ENCODE measurements at regions not wholly inside any gene's neighbourhood (a gene's known extent, or its start where the extent isn't known, plus 50 kb on each side); places are given as distances from the start of the nearest gene placed in this dataset.
A peak's percentile ranks its signal among the peaks of the same experiment; 100 is the strongest.

- no peaks in the 10 kb centered on the region for H3K9me3 ChIP-seq (ENCODE audit: control extremely low read depth in 1 of 5, control insufficient read depth in 4 of 5, insufficient read depth in 2 of 5, low read depth in 1 of 5, low read length in 4 of 5)
- H3K27me3 ChIP-seq (replicated peaks in 2 of 5; ENCODE audit: control insufficient read depth in 4 of 5, insufficient read depth in 5 of 5, low read length in 4 of 5), result no peaks in the 10 kb centered on the region
- ChIA-PET POLR2A (no interaction called here), CTCF (interaction anchor here (4.2 kb wide), 1 partner anchor 10 kb away, joined by 20 read pairs; no protein-coding TSS in a partner anchor)
- DNase-seq, result no peak
- H3K27ac ChIP-seq (ENCODE audit: insufficient read depth in 1 of 2, low read depth in 1 of 2, low read length in 2 of 2, poor library complexity in 1 of 2, severe bottlenecking in 2 of 2), result no peak overlapping the region
- H3K4me1 ChIP-seq (ENCODE audit: control extremely low read depth in 1 of 4, control insufficient read depth in 4 of 4, insufficient read depth in 4 of 4, low read length in 3 of 4), result no peaks in the 10 kb centered on the region
- no peak overlapping the region for H3K4me3 ChIP-seq (ENCODE audit: control insufficient read depth in 1 of 7, extremely low read depth in 1 of 7, insufficient read depth in 4 of 7, low read depth in 2 of 7, low read length in 6 of 7)
- no peaks in the 10 kb centered on the region for H3K36me3 ChIP-seq (ENCODE audit: control insufficient read depth in 4 of 4, insufficient read depth in 4 of 4, low read length in 3 of 4)
- WGBS (ENCODE audit: insufficient coverage), result no CpG with 5 or more reads among the region's 2 CpGs
These were observed 528.0 kb downstream of the CPS1 start for GRCh38 chr2:211084352-211084751.

GRCh38 chr2:211085056-211085680 lies 528.8 kb downstream of the CPS1 start:
- no peak overlapping the region for H3K27ac ChIP-seq (ENCODE audit: insufficient read depth in 1 of 2, low read depth in 1 of 2, low read length in 2 of 2, poor library complexity in 1 of 2, severe bottlenecking in 2 of 2)
- no peaks in the 10 kb centered on the region for H3K4me1 ChIP-seq (ENCODE audit: control extremely low read depth in 1 of 4, control insufficient read depth in 4 of 4, insufficient read depth in 4 of 4, low read length in 3 of 4)
- no peaks in the 10 kb centered on the region for H3K27me3 ChIP-seq (replicated peaks in 2 of 5; ENCODE audit: control insufficient read depth in 4 of 5, insufficient read depth in 5 of 5, low read length in 4 of 5)
- DNase-seq, result peak; percentile 11 to 41 (median 19)
- ChIA-PET POLR2A (no interaction called here), CTCF (interaction anchor here (0.9 to 4.2 kb wide), 2 partner anchors 9 to 1479 kb away, joined by 3 to 20 read pairs; no protein-coding TSS in a partner anchor)
- 0% methylated on average over 1 of the region's 5 CpGs for WGBS (ENCODE audit: insufficient coverage)
- no peak overlapping the region for H3K4me3 ChIP-seq (ENCODE audit: control insufficient read depth in 1 of 7, extremely low read depth in 1 of 7, insufficient read depth in 4 of 7, low read depth in 2 of 7, low read length in 6 of 7)
- H3K9me3 ChIP-seq (ENCODE audit: control extremely low read depth in 1 of 5, control insufficient read depth in 4 of 5, insufficient read depth in 2 of 5, low read depth in 1 of 5, low read length in 4 of 5), result no peaks in the 10 kb centered on the region
- no peaks in the 10 kb centered on the region for H3K36me3 ChIP-seq (ENCODE audit: control insufficient read depth in 4 of 4, insufficient read depth in 4 of 4, low read length in 3 of 4)

GRCh38 chr2:211086049-211086448 lies 529.6 kb downstream of the CPS1 start:
- POLR2A ChIA-PET, result no interaction called here
- WGBS (ENCODE audit: insufficient coverage), result 100% methylated on average over 2 of the region's 3 CpGs

GRCh38 chr2:211089127-211089526 lies 532.7 kb downstream of the CPS1 start:
- ChIA-PET POLR2A (no interaction called here), CTCF (interaction anchor here (0.6 to 1.5 kb wide), 2 partner anchors 111 to 586 kb away, joined by 3 read pairs; no protein-coding TSS in a partner anchor)
- no peaks in the 10 kb centered on the region for H3K4me1 ChIP-seq (ENCODE audit: control extremely low read depth in 1 of 4, control insufficient read depth in 4 of 4, insufficient read depth in 4 of 4, low read length in 3 of 4)
- no CpG with 5 or more reads among the region's 3 CpGs for WGBS (ENCODE audit: insufficient coverage)
- H3K27ac ChIP-seq (ENCODE audit: insufficient read depth in 1 of 2, low read depth in 1 of 2, low read length in 2 of 2, poor library complexity in 1 of 2, severe bottlenecking in 2 of 2), result no peak overlapping the region
- DNase-seq, result no peak
- H3K4me3 ChIP-seq (ENCODE audit: control insufficient read depth in 1 of 7, extremely low read depth in 1 of 7, insufficient read depth in 4 of 7, low read depth in 2 of 7, low read length in 6 of 7), result no peak overlapping the region
- H3K36me3 ChIP-seq (ENCODE audit: control insufficient read depth in 4 of 4, insufficient read depth in 4 of 4, low read length in 3 of 4), result no peaks in the 10 kb centered on the region
- no peaks in the 10 kb centered on the region for H3K9me3 ChIP-seq (ENCODE audit: control extremely low read depth in 1 of 5, control insufficient read depth in 4 of 5, insufficient read depth in 2 of 5, low read depth in 1 of 5, low read length in 4 of 5)
- no peaks in the 10 kb centered on the region for H3K27me3 ChIP-seq (replicated peaks in 2 of 5; ENCODE audit: control insufficient read depth in 4 of 5, insufficient read depth in 5 of 5, low read length in 4 of 5)

More at GRCh38 chr2:211086049-211086448, 529.6 kb downstream of the CPS1 start:
- Histone ChIP-seq H3K4me1 (ENCODE audit: control extremely low read depth in 1 of 4, control insufficient read depth in 4 of 4, insufficient read depth in 4 of 4, low read length in 3 of 4) (no peaks in the 10 kb centered on the region), H3K36me3 (ENCODE audit: control insufficient read depth in 4 of 4, insufficient read depth in 4 of 4, low read length in 3 of 4) (no peaks in the 10 kb centered on the region), H3K9me3 (ENCODE audit: control extremely low read depth in 1 of 5, control insufficient read depth in 4 of 5, insufficient read depth in 2 of 5, low read depth in 1 of 5, low read length in 4 of 5) (no peaks in the 10 kb centered on the region), H3K27ac (ENCODE audit: insufficient read depth in 1 of 2, low read depth in 1 of 2, low read length in 2 of 2, poor library complexity in 1 of 2, severe bottlenecking in 2 of 2) (no peak overlapping the region), H3K27me3 (replicated peaks in 2 of 5; ENCODE audit: control insufficient read depth in 4 of 5, insufficient read depth in 5 of 5, low read length in 4 of 5) (no peaks in the 10 kb centered on the region), H3K4me3 (ENCODE audit: control insufficient read depth in 1 of 7, extremely low read depth in 1 of 7, insufficient read depth in 4 of 7, low read depth in 2 of 7, low read length in 6 of 7) (no peak overlapping the region)
- CTCF ChIA-PET, result interaction anchor here (0.9 to 4.2 kb wide), 2 partner anchors 8 to 1479 kb away, joined by 3 to 20 read pairs; no protein-coding TSS in a partner anchor
- DNase-seq, result no peak

- no CpG with 5 or more reads among the region's 3 CpGs for WGBS (ENCODE audit: insufficient coverage)
- Histone ChIP-seq H3K4me1 (ENCODE audit: control extremely low read depth in 1 of 4, control insufficient read depth in 4 of 4, insufficient read depth in 4 of 4, low read length in 3 of 4) (no peaks in the 10 kb centered on the region), H3K9me3 (ENCODE audit: control extremely low read depth in 1 of 5, control insufficient read depth in 4 of 5, insufficient read depth in 2 of 5, low read depth in 1 of 5, low read length in 4 of 5) (peaks cover 0 to 4% (median 0%) of the 10 kb centered on the region in 5 experiments), H3K27me3 (replicated peaks in 2 of 5; ENCODE audit: control insufficient read depth in 4 of 5, insufficient read depth in 5 of 5, low read length in 4 of 5) (no peaks in the 10 kb centered on the region), H3K36me3 (ENCODE audit: control insufficient read depth in 4 of 4, insufficient read depth in 4 of 4, low read length in 3 of 4) (no peaks in the 10 kb centered on the region), H3K27ac (ENCODE audit: insufficient read depth in 1 of 2, low read depth in 1 of 2, low read length in 2 of 2, poor library complexity in 1 of 2, severe bottlenecking in 2 of 2) (no peak overlapping the region), H3K4me3 (ENCODE audit: control insufficient read depth in 1 of 7, extremely low read depth in 1 of 7, insufficient read depth in 4 of 7, low read depth in 2 of 7, low read length in 6 of 7) (no peak overlapping the region)
- POLR2A ChIA-PET, result interaction anchor here (0.6 kb wide), 1 partner anchor 198 kb away, joined by 3 read pairs; no protein-coding TSS in a partner anchor
- DNase-seq, result peak in 2 of 3 donors; percentile 9 to 23
- CTCF ChIA-PET, result interaction anchor here (0.6 to 4.7 kb wide), 2 partner anchors 9 to 39 kb away, joined by 3 to 20 read pairs; no protein-coding TSS in a partner anchor
These were observed 537.4 kb downstream of the CPS1 start for GRCh38 chr2:211093743-211094303.

- H3K9me3 ChIP-seq (ENCODE audit: control extremely low read depth in 1 of 5, control insufficient read depth in 4 of 5, insufficient read depth in 2 of 5, low read depth in 1 of 5, low read length in 4 of 5), result peaks cover 0 to 2% (median 0%) of the 10 kb centered on the region in 5 experiments
- no peaks in the 10 kb centered on the region for H3K27me3 ChIP-seq (replicated peaks in 2 of 5; ENCODE audit: control insufficient read depth in 4 of 5, insufficient read depth in 5 of 5, low read length in 4 of 5)
- no peak for DNase-seq
- 93% methylated on average over 4 of the region's 4 CpGs for WGBS (ENCODE audit: insufficient coverage)
- CTCF ChIA-PET, result no interaction called here
- H3K36me3 ChIP-seq (ENCODE audit: control insufficient read depth in 4 of 4, insufficient read depth in 4 of 4, low read length in 3 of 4), result no peaks in the 10 kb centered on the region
- no peak overlapping the region for H3K4me3 ChIP-seq (ENCODE audit: control insufficient read depth in 1 of 7, extremely low read depth in 1 of 7, insufficient read depth in 4 of 7, low read depth in 2 of 7, low read length in 6 of 7)
- H3K4me1 ChIP-seq (ENCODE audit: control extremely low read depth in 1 of 4, control insufficient read depth in 4 of 4, insufficient read depth in 4 of 4, low read length in 3 of 4), result no peaks in the 10 kb centered on the region
- no peak overlapping the region for H3K27ac ChIP-seq (ENCODE audit: insufficient read depth in 1 of 2, low read depth in 1 of 2, low read length in 2 of 2, poor library complexity in 1 of 2, severe bottlenecking in 2 of 2)
- POLR2A ChIA-PET, result no interaction called here
These were observed 547.6 kb downstream of the CPS1 start for GRCh38 chr2:211103989-211104388.

All from common myeloid progenitor, CD34-positive (primary cell).